ENCODE measurements at regions not wholly inside any gene's neighbourhood (a gene's known extent, or its start where the extent isn't known, plus 50 kb on each side); places are given as distances from the start of the nearest gene placed in this dataset.
"Not testable (repeated sequence)": the region's sequence is repeated elsewhere in the genome, so short reads cannot be mapped to it uniquely, and the experiment has no call there.

DNA sequence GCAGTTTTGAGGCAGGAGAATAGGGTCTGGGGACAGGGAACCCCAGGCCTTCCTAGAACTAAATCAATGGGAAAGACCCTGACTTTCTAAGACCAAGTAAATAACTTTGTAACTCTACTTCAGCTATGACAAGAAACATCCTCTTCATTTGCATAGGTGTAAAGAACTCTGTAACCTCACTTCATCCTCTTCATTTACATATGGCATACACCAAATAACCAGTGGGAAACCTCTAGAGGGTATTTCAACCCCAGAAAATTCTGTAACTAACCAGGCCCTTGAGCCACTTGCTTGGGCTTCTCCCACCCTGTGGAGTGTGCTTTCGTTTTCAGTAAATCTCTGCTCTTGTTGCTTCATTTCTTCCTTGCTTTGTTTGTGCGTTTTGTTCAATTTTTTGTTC is 495.6 kb downstream of the SIPA1L2 start:
- DNase-seq (ENCODE audit: low spot score): no peak

DNA sequence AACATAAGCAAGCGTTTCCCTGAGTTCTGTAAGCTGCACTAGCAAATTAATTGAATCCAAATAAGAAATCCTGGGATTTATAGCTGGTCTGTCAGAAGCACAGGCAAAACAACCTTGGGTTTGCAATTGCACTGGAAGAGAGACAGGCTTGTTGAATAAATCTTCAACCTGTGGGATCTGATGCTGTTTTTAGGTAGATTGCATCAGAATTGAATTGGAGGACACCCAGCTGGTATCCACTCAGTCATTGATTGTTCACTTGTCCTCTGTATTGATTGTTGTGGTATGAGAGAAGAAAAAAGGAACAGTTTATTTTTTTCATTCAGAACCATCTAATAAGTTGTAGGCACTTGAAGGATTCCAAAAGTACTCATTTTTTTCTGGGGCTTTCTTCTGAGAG is 497.4 kb downstream of the SIPA1L2 start:
- DNase-seq (ENCODE audit: low spot score): no peak

DNA sequence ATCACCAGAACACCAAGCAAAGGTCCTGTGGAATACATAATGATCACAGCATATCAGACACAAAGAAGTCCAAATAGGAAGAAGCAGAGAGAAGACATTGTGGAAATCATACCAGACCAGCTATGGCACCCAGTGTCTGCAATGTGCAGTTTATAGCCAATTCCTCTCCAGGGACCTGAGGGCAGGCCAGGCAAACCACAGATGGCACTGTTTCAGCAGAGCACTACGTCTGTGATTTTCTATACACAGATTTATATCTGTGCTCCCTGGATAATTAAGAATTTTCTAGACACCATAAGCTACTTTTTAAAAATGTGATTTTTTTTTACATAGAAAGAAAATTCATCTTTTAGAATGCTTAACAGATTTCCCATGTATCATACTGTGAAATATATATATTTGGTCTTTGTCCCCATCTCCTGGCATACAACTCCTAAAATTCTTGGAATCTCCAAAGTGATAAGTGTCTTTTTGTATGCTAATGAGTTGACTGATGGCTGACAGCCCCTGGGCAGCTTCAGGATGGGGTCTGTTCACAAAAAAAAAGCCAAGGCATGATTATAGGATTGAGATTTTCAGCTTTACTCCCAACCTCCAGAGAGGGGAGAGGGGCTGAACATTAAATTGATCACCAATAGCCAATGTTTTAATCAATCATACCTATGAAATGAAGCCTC is 498.1 kb downstream of the SIPA1L2 start:
- no peak for DNase-seq (ENCODE audit: low spot score)

DNA sequence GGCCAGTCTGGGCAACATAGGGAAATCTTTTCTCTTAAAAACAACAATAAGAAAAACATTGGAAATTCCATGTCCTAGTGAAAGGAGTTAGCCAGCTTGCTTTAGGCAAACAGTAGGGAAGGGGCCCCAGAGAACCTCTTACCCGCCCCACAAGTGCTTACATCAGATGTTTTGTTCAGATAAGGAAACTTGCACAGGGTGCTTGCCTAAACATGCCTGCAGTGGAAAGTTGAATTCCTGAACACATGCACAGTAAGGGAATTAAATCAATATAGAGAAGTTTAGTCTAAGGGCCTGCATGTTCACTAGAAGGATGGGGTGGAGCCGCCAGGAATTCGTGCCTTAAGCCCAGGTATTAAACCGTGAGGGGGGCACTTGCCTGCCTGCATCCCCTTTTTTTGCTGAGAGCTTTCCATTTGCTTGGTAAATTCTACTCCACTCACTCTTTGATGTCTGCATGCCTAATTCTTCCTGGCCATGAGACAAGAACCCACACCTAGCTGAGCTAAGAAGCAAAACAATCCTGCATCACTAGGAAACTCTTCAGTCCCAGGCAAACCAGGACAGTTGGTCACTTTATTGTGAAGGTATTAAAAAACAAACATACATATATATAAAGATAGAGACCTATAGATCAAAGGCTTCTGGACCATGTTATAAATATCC is 499.0 kb downstream of the SIPA1L2 start:
- no peak for DNase-seq (ENCODE audit: low spot score)

DNA sequence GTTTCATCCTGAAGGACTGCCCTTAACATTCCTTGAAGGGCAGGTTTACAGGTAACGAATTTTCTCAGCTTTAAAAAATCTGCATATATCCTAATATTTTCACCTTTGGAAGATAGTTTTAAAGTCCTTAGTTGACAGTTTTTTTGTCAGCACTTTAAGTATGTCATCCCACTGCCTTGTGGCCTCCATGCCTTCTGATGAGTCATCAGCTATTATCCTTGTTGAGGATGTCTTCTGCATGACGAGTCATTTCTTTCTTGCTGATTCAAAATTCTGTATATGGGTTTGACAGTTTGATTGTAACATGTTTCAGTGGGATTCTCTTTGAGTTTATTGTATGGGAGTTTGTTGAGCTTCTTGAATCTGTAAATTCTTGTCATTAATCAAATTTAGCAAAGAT is 500.6 kb downstream of the DISC1 start:
- DNase-seq (ENCODE audit: low spot score): peak; percentile 33

DNA sequence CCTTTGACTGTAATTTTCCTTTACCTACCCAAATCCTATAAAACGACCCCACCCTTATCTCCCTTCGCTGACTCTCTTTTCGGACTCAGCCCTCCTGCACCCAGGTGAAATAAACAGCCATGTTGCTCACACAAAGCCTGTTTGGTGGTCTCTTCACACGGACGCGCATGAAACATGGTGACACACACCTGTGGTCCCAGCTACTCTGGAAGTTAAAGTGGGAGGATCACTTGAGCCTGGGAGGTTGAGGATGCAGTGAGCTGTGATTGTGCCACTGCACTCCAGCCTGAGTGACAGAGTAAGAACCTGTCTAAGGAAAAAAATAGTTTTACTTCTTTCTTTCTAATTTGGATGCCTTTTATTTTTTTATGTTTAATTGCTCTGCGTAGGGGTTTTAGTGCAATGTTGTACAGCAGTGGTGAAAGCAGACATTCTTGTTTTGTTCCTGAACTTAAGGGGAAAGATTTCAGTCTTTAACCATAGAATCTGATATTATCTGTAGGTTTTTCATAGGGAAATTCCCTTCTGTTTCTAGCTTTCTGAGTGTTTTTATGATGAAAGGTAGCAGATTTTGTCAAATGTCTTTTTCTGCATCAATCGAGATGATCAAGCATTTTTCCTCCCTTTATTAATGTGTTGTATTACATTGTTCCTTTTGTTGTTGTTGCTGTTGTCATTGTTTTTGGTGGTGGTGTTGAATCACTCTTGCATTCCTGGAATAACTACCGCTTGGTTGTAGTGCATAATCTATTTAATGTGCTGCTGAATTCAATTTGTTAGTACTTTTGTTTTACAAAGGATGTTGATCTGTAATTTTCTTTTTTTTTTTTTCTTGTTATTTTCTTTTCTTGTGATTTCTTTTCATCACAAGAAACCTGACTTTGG is 497.4 kb downstream of the DISC1 start:
- DNase-seq (ENCODE audit: low spot score): no peak

DNA sequence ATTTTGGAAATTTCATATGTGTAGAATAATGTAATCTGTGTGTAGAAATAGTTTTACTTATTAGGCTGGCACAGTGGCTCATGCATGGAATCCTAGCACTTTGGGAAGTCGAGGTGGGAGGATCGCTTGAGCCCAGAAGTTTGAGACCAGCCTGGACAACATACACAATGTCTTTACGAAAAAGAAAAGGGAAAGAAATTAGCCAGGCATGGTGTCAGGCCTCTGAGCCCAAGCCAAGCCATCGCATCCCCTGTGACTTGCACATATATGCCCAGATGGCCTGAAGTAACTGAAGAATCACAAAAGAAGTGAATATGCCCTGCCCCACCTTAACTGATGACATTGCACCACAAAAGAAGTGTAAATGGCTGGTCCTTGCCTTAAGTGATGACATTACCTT is 491.3 kb downstream of the DISC1 start:
- DNase-seq (ENCODE audit: low spot score): not testable (repeated sequence)

DNA sequence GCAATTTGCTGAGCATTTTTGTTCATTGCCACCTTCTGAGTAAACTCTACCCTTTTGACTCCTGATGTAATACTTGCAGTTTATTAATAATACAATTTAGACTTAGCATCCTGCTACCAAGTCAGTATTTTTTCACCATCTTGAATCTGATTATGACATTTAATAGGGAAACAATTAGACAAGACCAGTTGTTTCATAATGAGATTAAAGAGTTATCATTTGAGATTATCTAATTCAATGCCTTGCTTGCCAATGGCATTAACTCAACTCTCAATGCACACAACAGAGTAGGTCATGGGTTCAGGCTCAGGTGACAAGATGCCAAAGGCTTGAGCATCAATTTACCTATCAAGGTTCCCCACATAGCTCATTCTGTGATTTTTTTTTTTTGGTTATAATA is 488.4 kb downstream of the DISC1 start:
- no peak for DNase-seq (ENCODE audit: low spot score)

DNA sequence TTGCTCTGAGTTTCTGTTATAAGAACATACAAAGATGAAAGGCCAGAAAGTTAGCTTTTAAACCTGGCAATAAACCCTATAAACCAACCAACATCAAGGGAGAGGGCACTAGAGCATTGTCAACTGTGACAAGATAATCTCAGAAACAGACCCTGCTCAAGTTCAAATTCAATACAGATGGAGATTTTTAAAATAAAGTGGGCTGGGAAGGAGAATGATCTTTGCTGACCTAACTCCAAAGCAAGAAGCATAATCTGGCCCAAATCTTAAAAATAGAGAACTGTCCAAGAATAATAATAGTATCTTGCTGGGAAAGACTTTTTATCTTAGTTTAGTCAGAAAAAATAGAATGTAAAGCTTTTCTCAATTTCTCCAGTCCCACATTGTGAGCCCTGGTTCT is 485.5 kb downstream of the DISC1 start:
- DNase-seq (ENCODE audit: low spot score): no peak

DNA sequence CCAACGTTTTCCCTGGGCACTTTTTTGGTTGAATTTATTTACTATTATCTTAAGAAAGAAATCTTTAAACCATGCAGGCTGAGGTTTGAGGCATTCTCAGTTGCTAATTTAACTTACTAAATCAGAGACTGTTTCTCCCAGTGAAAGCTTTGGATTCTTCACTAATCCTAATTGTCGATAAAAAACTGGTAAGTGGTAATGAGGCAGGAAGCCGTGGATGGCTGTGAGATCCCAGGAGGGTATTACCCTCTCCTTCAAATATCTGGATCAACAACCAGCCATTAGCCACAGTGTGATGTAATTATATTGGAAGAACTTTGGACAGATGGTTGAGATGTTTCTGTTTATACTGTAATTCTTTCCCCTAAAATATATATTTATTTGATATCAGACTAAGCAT is 485.0 kb downstream of the DISC1 start:
- DNase-seq (ENCODE audit: low spot score): no peak

DNA sequence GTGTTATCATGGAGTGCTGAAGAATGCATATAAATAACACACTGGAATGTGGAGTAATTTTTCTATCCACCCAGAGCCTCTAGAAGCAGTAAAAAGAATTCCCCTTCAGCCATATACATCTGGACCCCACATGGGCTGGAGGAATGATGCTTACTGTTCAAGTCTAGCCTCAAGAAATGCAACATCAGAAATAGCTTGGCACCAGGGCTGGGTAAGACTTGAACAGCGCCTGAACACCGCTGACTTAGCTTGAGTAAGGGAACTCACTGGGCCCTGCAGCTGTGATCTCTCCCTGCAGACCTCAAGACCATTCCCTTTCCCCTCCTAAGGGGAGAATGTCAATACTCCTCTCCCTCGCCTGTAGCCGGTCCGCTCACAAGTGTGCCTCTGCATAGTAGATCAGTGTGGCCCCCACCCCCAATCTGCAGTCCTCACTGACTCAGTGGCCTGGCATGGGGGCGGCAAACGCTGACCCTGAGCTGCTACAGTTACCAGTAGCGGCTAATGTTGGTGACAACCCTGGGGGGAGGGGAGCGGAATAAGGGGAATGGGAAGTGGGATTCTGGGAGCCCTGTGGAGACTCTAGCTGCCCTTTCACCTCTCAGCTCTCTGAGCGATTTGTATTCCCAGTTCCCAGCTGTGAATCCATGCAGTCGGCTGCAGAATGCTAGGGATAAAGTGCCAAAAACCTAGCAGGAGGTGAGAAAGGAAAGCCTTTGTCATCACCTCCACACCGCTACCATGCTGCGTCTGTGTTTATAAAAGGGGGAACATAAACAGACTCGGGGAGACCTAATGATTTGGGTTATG is 483.9 kb downstream of the DISC1 start:
- no peak for DNase-seq (ENCODE audit: low spot score)

DNA sequence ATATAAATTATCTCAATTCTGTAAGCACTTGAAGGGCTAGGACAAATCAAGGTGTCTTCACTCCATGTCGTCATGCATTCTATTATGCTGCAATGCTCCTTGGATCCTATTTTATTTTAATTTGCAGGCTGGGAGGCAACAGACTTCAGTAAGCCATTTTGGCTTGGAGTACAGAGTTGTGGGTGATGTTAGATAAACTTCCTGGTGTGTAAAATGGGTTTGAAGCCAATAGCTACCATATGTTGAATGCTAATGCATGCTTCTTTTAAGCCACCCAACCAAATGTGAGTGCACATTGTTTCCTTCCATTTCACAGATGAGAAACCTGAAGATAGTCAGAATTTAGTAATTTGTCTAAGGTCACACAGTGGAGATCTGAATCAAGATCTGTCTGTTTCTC is 482.8 kb downstream of the DISC1 start:
- no peak for DNase-seq (ENCODE audit: low spot score)

DNA sequence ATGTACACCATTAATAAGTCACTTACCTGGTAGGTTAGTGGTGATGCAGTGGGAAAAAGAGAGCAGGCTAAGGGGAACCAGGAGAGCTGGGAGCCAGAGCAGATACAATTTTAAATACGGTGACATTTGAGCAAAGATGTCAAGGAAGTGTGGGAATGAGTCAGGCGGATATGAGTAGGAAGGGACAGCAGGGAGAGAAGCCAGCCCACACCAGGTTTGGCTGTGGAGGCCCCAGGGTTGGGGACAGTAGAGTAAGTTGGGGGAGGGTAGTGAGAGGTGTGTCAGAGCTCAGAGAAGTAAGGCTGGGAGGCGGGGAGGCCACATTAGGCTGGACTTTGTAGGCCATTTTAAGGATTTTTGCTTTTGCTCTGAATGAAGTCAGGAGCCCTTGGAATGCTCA is 482.0 kb downstream of the DISC1 start:
- DNase-seq (ENCODE audit: low spot score): no peak

DNA sequence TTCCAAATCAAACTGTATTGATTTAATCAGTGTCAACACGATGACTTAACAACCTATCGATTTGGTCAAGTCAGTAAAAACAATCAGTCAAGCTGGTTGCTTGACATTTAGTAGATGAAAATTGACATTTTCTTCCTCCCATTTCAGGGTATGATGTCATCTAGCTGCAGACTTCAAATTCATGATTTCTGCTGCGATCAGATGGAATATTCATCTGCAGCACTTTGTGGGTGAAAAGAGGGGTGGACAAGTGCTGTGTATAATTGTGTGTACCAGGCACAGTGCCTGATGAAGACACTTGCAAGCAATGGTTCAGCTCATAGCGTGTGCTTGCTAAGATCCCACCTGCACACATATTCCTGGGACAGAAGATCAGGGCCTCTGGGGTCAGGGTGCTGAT is 479.8 kb downstream of the DISC1 start:
- no peak for DNase-seq (ENCODE audit: low spot score)

DNA sequence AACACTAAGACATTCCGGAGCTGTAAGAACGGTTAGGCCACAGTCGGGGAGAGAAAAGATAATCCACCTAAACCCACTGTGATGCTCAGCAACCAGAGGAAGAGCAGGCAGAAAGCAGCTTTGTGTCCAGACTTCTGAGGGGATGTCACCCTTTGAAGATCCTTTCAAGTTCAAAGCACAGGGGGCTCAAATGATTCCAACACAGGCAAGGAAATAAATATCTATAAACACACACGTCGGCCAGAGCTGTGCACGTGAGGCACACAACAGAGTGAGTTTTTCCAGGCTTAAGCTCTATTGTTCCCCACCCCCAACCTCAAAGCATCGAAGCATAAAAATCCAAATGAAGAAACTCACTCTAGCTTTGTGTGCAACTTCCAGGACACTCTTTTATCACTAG is 479.0 kb downstream of the DISC1 start:
- DNase-seq (ENCODE audit: low spot score): no peak

DNA sequence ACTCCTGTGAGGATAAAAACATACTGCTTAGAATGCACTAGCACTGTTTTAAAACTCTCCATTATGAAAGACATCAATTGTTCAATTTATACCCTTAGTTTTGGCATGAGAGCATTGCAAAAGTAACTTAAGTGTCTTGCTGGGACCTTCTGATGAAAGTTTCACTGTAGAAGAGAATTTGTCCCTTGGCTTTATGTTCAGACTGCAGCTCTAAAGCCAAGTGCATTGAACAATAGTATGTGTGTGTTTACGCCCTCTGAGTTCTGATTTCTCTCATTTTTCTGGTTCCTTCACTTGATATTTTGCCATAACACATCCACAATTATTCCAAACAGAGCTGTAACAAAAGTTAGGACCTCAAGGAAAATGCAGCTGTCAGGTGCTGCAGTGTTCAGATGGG is 474.6 kb downstream of the DISC1 start:
- no peak for DNase-seq (ENCODE audit: low spot score)

DNA sequence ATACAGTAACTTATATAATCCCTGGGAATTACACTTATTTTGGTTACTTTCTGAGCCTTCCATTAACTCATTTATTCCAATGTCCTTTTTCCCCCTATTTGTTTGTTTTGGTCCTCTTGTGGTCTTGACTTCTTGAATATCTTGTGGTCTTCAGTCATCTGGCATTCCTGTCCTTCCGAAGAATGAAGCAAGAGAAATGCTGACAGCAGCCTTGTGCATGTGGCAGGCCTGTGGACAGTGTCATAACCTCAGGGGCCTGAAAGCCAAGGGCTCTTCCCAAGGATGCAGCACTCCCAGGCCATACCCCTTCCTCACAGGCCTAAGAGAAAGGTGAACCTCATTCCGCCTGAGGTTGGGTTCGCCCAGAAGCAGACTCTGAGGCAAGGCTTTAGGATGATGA is 470.2 kb downstream of the DISC1 start:
- DNase-seq (ENCODE audit: low spot score): no peak

Data from LoVo (cell line).